H9 (cell line): ENCODE measurements at regions not wholly inside any gene's neighbourhood (a gene's known extent, or its start where the extent isn't known, plus 50 kb on each side); places are given as distances from the start of the nearest gene placed in this dataset.
A peak's percentile ranks its signal among the peaks of the same experiment; 100 is the strongest.

Source experiments
- DNase-seq: peaks from one replicate; pipeline ENCODE4 v3.0.0-alpha.2; 2017
- H2AFZ ChIP-seq: one replicate; pipeline ENCODE4 v1.6.1; 2013; ENCODE audit warnings: mild to moderate bottlenecking, low read length, control low read depth, moderate library complexity
- H2AK5ac ChIP-seq: 2 replicates; pipeline ENCODE4 v1.6.1; 2013; ENCODE audit warnings: low read length, control low read depth, mixed read lengths; ENCODE audit not compliant: insufficient read length
- H2BK120ac ChIP-seq: one replicate; pipeline ENCODE4 v1.6.1; 2013; ENCODE audit warnings: low read depth, mild to moderate bottlenecking, low read length, control low read depth, inconsistent platforms; ENCODE audit not compliant: poor library complexity, severe bottlenecking
- H2BK12ac ChIP-seq: 2 replicates; pipeline ENCODE4 v1.6.1; 2013; ENCODE audit warnings: low read length, control low read depth, mixed read lengths, low read depth; ENCODE audit not compliant: insufficient read length
- H2BK15ac ChIP-seq: 2 replicates; pipeline ENCODE4 v1.6.1; 2013; ENCODE audit warnings: low read depth, low read length, control low read depth
- H2BK20ac ChIP-seq: one replicate; pipeline ENCODE4 v1.6.1; 2013; ENCODE audit warnings: low read depth, mild to moderate bottlenecking, low read length, control low read depth, inconsistent platforms; ENCODE audit not compliant: poor library complexity, severe bottlenecking
- H2BK5ac ChIP-seq: 2 replicates; pipeline ENCODE4 v1.6.1; 2013; ENCODE audit warnings: low read length, control low read depth, mixed read lengths; ENCODE audit not compliant: insufficient read length
- H3K14ac ChIP-seq: 2 replicates; pipeline ENCODE4 v1.6.1; 2013; ENCODE audit warnings: low read length, control low read depth; ENCODE audit not compliant: insufficient read depth
- H3K18ac ChIP-seq: 2 replicates; pipeline ENCODE4 v1.6.1; 2013; ENCODE audit warnings: low read depth, mild to moderate bottlenecking, mixed read lengths, low read length, control low read depth; ENCODE audit not compliant: insufficient read length
- H3K23ac ChIP-seq: 2 replicates; pipeline ENCODE4 v1.6.1; 2013; ENCODE audit warnings: low read length, control low read depth, mixed read lengths, low read depth; ENCODE audit not compliant: insufficient read length
- H3K23me2 ChIP-seq: 2 replicates; pipeline ENCODE4 v1.6.1; 2013; ENCODE audit warnings: low read depth, mild to moderate bottlenecking, mixed read lengths, low read length, control low read depth; ENCODE audit not compliant: insufficient read length, poor library complexity, severe bottlenecking
- H3K27ac ChIP-seq: 2 replicates; pipeline ENCODE4 v1.5.1; 2013; ENCODE audit warnings: low read length, control low read depth, mixed read lengths, low read depth; ENCODE audit not compliant: insufficient read length
- H3K27me3 ChIP-seq: 2 replicates; pipeline ENCODE4 v1.6.1; 2013; ENCODE audit warnings: low read length, control low read depth, inconsistent platforms; ENCODE audit not compliant: insufficient read depth
- H3K4ac ChIP-seq: 2 replicates; pipeline ENCODE4 v1.6.1; 2013; ENCODE audit warnings: low read depth, mild to moderate bottlenecking, control low read depth, inconsistent platforms, low read length, moderate library complexity
- H3K4me1 ChIP-seq: 2 replicates; pipeline ENCODE4 v1.6.1; 2013; ENCODE audit warnings: low read length, control low read depth, inconsistent platforms; ENCODE audit not compliant: insufficient read depth
- H3K4me2 ChIP-seq: 2 replicates; pipeline ENCODE4 v1.6.1; 2013; ENCODE audit warnings: low read length, control low read depth, mixed read lengths; ENCODE audit not compliant: insufficient read length, insufficient read depth
- H3K56ac ChIP-seq: 2 replicates; pipeline ENCODE4 v1.6.1; 2013; ENCODE audit warnings: low read depth, mild to moderate bottlenecking, mixed read lengths, low read length, control low read depth; ENCODE audit not compliant: insufficient read length
- H3K79me1 ChIP-seq: 2 replicates; pipeline ENCODE4 v1.6.1; 2013; ENCODE audit warnings: low read depth, mild to moderate bottlenecking, moderate library complexity, low read length, control low read depth, inconsistent platforms; ENCODE audit not compliant: insufficient read depth, poor library complexity, severe bottlenecking
- H3K79me2 ChIP-seq: 2 replicates; pipeline ENCODE4 v1.6.1; 2013; ENCODE audit warnings: low read length, control low read depth, inconsistent platforms; ENCODE audit not compliant: insufficient read depth
- H3K9ac ChIP-seq: 2 replicates; pipeline ENCODE4 v1.6.1; 2013; ENCODE audit warnings: low read length, control low read depth, mixed read lengths; ENCODE audit not compliant: insufficient read length; ENCODE audit errors: extremely low read depth
- H3K9me3 ChIP-seq: one replicate; pipeline ENCODE4 v1.6.1; 2013; ENCODE audit warnings: low read depth, low read length, inconsistent platforms; ENCODE audit not compliant: control insufficient read depth
- H3T11ph ChIP-seq: one replicate; pipeline ENCODE4 v1.6.1; 2013; ENCODE audit warnings: mild to moderate bottlenecking, low read length, control low read depth, inconsistent platforms
- H4K20me1 ChIP-seq: one replicate; pipeline ENCODE4 v1.6.1; 2013; ENCODE audit not compliant: control insufficient read depth, insufficient read length, insufficient read depth
- H4K5ac ChIP-seq: 2 replicates; pipeline ENCODE4 v1.6.1; 2013; ENCODE audit warnings: low read depth, mild to moderate bottlenecking, mixed read lengths, low read length, control low read depth; ENCODE audit not compliant: insufficient read length
- H4K8ac ChIP-seq: replicated peaks from 2 replicates; pipeline ENCODE4 v1.6.1; 2013; ENCODE audit warnings: low read length, control low read depth, mixed read lengths, low read depth; ENCODE audit not compliant: insufficient read length
- H4K91ac ChIP-seq: 2 replicates; pipeline ENCODE4 v1.6.1; 2013; ENCODE audit warnings: low read depth, mild to moderate bottlenecking, moderate library complexity, mixed read lengths, low read length, control low read depth; ENCODE audit not compliant: insufficient read length
- H3K27ac Mint-ChIP-seq, 3 experiments: 2 replicates in 2 of 3; 3 replicates in 1 of 3; pipeline ENCODE4 v1.8.0; 2020 to 2021; ENCODE audit warnings: mixed read lengths in 3 of 3, mild to moderate bottlenecking in 1 of 3, moderate library complexity in 1 of 3
- H3K27me3 Mint-ChIP-seq: 2 replicates; pipeline ENCODE4 v1.8.0; 2021; ENCODE audit warnings: low read depth, mild to moderate bottlenecking, moderate library complexity, mixed read lengths
- H3K36me3 Mint-ChIP-seq, 3 experiments: 2 replicates in 2 of 3; 3 replicates in 1 of 3; pipeline ENCODE4 v1.8.0; 2020 to 2021; ENCODE audit warnings: low read depth in 3 of 3, mixed read lengths in 3 of 3; ENCODE audit not compliant: insufficient read depth in 1 of 3
- H3K4me1 Mint-ChIP-seq, 2 experiments: 2 replicates each; pipeline ENCODE4 v1.8.0; 2020; ENCODE audit warnings: mixed read lengths in 2 of 2
- H3K4me3 Mint-ChIP-seq, 2 experiments: 2 replicates in 1 of 2; 3 replicates in 1 of 2; pipeline ENCODE4 v1.8.0; 2020 to 2021; ENCODE audit warnings: mild to moderate bottlenecking in 2 of 2, mixed read lengths in 2 of 2, moderate library complexity in 1 of 2
- H3K9me3 Mint-ChIP-seq, 2 experiments: 2 replicates in 1 of 2; 3 replicates in 1 of 2; pipeline ENCODE4 v1.8.0; 2020; ENCODE audit warnings: mild to moderate bottlenecking in 2 of 2, mixed read lengths in 2 of 2, moderate library complexity in 1 of 2
- CTCF ChIP-seq: fragments of 200-600 bp; sonication (generic); conservative IDR thresholded peaks from 3 replicates; pipeline ENCODE4 v1.8.0; 2021; ENCODE audit warnings: antibody characterized with exemption, mild to moderate bottlenecking
- WGBS: extraction: QIAGEN DNeasy Blood & Tissue Kit; methylation state at CpG from one replicate; pipeline ENCODE4 v1.1.7; 2013; ENCODE audit warnings: missing lambda C conversion rate, low lambda C conversion rate, mixed read lengths; ENCODE audit not compliant: insufficient read length; ENCODE audit errors: extremely low coverage; 5-methylcytosine and 5-hydroxymethylcytosine counted together

GRCh38 chr13:39811696-39812095, 156.2 kb downstream of the COG6 start:
- no peak overlapping the region for H2BK5ac ChIP-seq
- no peak overlapping the region for H3T11ph ChIP-seq
- no peak overlapping the region for H3K9ac ChIP-seq
- no peak overlapping the region for H2BK20ac ChIP-seq
- Mint-ChIP-seq H3K4me1 (peaks cover 7 to 13% of the 10 kb centered on the region in 2 experiments), H3K27me3 (no peaks in the 10 kb centered on the region), H3K27ac (no peak overlapping the region), H3K36me3 (no peaks in the 10 kb centered on the region), H3K9me3 (no peaks in the 10 kb centered on the region), H3K4me3 (peak overlapping the region in 1 of 2 experiments; percentile 24; a peak in 1 of 5 replicates)
- no CpG with 5 or more reads among the region's 5 CpGs for WGBS
- no peak overlapping the region for H4K8ac ChIP-seq
- no peak overlapping the region for H2BK120ac ChIP-seq
- no peak overlapping the region for H3K56ac ChIP-seq
- H2BK15ac ChIP-seq: no peak overlapping the region
- H2AK5ac ChIP-seq: no peak overlapping the region
- H3K14ac ChIP-seq: no peak overlapping the region
- H3K79me1 ChIP-seq: no peaks in the 10 kb centered on the region
- no peaks in the 10 kb centered on the region for H4K20me1 ChIP-seq
- DNase-seq: no peak
- no peaks in the 10 kb centered on the region for H3K9me3 ChIP-seq
- H4K5ac ChIP-seq: no peak overlapping the region
- no peaks in the 10 kb centered on the region for H3K27me3 ChIP-seq
- no peak overlapping the region for H3K23ac ChIP-seq
- H3K4ac ChIP-seq: no peak overlapping the region
- peaks cover 4% of the 10 kb centered on the region; the same call in 1 of the 2 replicates for H3K4me1 ChIP-seq
- H3K23me2 ChIP-seq: no peaks in the 10 kb centered on the region
- no peak overlapping the region for H3K27ac ChIP-seq
- H2AFZ ChIP-seq: no peak overlapping the region
- H3K79me2 ChIP-seq: no peaks in the 10 kb centered on the region
- no peak overlapping the region for H2BK12ac ChIP-seq
- no peak overlapping the region for H4K91ac ChIP-seq
- peak; percentile 33; the same call in 1 of the 3 replicates for TF ChIP-seq CTCF
- no peak overlapping the region for H3K4me2 ChIP-seq
- H3K18ac ChIP-seq: no peak overlapping the region
